HG02678 (cell line): ENCODE measurements at regions not wholly inside any gene's neighbourhood (a gene's known extent, or its start where the extent isn't known, plus 50 kb on each side); places are given as distances from the start of the nearest gene placed in this dataset.
"Not testable (repeated sequence)": the region's sequence is repeated elsewhere in the genome, so short reads cannot be mapped to it uniquely, and the experiment has no call there.

ENCODE experiments used
- ATAC-seq: cut with Tn5 transposase; IDR thresholded peaks from one replicate; pipeline ENCODE4 v1.9.1; 2021; ENCODE audit warnings: mild to moderate bottlenecking, moderate library complexity; ENCODE audit not compliant: unreplicated experiment

DNA sequence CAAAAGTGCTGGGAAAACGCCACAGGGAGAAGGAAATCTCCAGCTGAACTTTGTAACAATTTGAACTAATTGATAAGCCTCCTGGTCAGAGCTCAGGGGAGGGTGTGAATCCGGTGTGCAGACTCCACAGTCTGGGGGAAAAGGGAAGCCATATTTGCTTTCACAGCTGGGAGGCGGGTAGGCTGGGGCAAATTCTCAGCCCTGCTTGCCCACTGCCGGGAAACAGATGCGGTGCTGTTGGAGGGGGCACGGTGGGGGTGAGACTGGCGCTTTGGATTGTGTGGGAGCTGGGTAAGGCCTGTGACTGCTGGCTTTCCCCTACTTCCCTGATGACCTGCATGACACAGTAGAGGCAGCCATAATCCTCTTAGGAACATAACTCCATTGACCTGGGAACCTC, 134.8 kb downstream of the ADCYAP1 start:
- ATAC-seq: no peak

DNA sequence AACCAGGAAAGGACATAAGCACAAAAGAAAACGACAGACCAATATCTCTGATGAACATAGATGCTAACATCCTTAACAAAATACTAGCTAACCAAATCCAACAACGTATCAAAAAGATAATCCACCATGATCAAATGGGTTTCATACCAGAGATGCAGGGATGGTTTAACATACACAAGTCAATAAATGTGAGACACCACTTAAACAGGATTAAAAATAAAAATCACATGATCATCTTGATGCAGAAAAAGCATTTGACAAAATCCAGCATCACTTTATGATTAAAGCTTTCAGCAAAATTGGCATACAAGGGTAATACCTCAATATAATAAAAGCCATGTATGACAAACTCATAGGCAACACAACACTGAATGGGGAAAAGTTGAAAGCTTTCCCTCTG, 138.4 kb downstream of the ADCYAP1 start:
- ATAC-seq: not testable (repeated sequence)

DNA sequence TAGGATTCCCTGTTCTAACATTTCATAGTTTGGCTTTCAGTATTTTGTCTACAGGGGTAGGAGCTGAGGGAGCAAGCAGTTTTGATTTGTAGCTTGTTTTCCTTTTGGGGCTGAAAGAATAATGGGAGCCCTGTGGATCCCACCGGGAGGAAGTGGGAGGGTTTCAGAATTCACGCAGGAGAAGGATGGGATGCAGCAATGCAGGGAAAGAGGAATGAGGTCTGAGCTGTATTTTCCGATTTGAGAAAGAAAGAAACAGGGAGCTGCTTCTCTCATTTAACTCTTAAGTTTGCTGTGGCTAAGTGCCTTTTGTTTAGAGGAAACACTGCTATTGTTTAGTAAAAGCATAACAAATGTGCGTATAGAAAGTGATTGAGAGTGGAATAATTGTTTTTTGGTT, 141.0 kb downstream of the ADCYAP1 start:
- no peak for ATAC-seq

DNA sequence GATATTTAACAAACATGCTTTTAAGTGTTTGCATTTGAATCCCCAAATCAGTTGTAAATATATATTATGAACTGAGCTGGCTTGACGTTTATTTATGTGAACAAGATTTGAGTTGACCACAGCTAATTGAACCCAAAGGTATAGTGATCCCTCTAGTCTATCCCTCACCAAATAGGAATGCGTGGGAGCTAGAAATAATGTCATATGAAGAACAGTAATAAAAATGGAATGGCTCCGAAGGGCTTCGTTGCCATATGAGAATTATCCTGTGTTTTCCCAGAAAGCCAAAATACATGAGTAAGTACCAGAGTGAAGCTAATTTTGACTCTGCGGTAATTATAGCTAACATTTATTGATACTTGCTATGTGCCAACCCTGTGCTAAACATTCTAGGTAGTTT, 142.7 kb downstream of the ADCYAP1 start:
- ATAC-seq: no peak

DNA sequence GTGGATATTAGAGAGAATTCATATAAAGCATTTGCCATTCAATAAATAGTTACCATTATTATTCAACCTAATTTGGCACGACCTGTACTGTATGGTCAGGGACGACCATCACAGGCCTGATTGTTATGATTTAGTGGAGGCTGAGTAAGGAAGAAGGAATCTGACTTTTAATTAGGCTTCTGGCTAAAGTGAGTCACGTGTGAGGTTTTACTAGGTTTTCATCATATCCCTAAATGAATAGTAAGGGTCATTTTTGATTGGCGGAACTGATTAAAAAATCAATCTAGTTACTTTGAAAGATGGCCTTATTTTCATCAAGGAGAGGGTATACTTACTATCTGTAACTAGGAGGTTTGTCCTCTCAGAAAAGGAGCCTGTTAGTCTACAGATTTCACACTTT, 143.4 kb downstream of the ADCYAP1 start:
- ATAC-seq: no peak

DNA sequence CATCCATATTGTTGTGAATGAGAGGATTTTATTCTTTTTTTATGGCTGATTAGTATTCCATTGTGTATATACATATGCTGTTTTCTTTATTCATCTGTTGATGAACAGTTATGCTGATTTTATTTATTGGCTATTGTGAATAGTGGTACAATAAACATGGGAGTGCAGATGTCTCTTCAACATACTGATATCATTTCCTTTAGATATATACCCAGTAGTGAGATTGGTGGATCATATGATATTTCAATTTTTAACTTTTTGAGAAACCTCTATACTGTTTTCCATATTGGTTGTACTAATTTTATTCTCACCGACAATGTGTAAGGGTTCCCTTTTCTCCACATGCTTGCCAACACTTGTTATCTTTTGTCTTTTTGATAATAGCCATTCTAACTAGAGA, 144.5 kb downstream of the ADCYAP1 start:
- no peak for ATAC-seq

DNA sequence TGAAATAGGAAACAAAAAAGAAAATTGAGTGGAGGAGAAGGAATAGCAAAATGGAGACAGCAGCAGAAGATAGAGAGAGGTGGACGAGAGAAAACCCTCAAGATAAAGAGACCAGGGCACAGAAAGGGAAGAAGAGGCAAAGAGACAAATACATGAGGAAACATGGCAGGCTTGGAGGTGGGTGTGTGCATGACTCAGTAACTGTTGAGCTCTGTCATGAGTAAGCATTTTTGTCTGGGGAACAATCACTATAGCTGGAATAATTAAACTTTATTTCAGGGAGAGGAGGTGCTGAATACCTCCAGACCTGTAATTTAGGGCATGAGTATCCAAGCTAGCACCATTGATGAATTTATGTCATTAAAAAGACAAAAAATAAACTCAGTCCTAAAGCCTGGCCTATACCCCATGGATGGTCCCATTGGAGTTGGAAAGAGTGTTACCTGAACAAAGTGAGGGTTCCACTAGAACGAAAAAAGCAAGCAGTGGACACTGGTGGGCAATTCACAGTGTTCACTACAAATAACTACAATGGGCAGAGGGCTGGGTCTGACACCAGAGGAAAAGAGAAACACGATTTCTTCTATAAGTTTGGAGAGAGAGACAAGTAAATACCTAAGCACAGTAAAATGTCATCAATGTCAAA, 145.5 kb downstream of the ADCYAP1 start:
- no peak for ATAC-seq

DNA sequence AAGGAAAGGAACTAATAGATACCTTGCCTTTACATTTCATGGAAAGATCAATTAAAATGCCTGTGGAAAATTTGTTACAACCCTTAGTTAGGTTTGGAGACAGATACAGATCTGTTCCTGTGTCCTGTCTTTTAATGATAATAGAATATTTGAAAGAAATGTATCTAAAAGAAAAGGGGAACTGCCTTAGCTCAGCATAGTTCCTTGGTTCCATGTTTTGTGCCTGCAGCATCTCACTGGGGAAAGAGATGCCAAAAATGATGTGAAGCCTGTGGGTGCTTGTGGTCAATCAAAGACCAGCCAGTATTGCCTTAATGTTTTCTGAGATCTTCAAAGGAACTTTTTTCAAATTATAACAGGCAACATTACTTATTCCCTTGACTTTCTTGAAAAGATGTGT, 147.6 kb downstream of the ADCYAP1 start:
- no peak for ATAC-seq

DNA sequence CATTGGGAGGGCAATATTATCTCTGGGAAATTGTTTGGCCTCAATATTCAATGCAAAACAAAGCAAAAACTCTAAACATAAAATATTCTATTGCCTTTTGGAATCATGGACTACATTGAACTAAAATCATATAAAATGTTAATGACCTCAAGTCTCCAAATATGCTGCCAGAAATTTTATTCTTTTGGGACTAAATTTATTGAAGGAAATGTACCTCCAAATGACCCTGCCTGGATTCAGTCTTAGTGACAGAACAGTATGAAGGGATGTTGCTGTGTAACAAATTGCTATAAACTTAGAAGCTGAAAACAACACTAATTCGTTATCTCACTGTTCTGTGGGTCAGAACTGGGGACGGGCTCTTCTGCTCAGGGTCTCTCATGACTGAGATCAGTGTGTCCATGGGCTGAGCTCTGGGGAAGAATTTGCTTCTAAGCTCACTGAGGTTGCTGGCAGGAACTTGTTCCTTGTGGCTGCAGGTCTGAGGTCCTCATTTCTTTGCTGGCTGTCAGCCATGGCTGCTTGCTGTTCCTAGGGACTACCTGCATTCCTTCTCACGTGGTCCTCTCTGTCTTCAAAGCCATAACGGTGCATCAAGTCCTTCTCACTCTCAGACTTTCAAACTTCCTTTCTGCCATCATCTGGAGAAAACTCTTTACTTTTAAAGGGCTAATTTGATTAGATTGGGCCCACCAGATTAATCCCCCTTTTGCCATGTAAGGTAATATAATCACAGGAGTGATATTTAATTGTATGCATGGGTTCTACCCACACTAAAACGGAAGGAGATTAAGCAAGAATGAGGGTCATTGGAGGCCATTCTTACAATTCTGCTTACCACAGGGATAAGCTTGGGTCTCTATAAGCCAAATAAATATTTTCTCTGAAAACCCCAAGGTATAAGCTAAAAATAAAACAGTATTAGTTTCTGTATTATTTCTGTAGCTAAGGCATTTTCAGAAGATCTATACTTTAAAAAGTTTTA, 149.0 kb downstream of the ADCYAP1 start:
- no peak for ATAC-seq

DNA sequence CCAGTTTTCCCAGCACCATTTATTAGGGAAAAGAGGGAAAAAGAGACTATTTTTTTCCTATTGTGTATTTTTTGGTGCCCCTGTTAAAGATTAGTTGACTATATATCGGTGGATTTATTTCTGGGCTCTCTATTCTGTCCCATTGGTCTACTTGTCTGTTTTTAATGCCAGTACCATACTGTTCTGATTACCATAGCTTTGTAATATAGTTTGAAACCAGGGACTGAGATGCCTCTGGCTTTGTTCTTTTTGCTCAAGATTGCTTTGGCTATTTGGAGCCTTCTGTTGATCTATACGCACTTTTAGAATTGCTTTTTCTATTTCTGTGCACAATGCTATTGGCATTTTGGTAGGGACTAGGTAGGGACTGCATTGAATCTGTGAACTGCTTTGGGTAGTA, 151.7 kb downstream of the ADCYAP1 start:
- no peak for ATAC-seq

DNA sequence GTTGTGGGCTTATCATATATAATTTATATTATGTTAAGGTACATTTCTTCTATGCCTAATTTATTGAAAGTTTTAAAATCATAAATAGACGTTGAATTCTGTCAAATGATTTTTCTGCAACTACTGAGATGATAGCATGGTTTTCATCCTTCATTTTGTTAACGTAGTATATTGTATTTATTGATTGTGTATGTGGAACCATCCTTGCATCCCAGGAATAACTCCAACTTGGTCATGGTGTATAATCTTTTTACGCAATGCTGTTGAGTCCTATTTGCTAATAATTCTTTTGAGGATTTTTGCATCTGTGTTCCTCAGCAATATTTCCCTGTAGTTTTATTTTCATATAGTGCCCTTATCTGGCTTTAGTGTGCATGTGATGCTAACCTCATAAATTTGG, 152.7 kb downstream of the ADCYAP1 start:
- ATAC-seq: no peak

DNA sequence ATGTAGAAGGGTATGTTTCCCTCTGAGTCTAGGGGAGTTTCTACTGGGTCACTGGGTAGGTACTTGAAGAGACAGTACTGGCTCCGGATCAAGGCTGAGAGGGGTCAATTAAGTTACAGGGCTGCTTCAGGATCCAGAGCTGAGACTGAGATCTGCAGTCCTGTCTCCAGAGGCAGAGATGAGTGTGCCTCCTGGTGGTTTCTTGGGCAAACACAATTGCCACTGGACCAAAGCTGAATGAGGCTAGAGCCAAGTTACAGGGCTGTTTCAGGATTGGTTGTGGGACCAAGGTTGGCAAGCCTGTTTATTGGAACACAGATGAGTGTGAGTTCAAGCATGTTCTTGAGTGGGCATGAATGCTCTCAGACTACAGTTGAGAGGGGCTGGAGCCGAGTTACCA, 157.9 kb downstream of the ADCYAP1 start:
- ATAC-seq: no peak

DNA sequence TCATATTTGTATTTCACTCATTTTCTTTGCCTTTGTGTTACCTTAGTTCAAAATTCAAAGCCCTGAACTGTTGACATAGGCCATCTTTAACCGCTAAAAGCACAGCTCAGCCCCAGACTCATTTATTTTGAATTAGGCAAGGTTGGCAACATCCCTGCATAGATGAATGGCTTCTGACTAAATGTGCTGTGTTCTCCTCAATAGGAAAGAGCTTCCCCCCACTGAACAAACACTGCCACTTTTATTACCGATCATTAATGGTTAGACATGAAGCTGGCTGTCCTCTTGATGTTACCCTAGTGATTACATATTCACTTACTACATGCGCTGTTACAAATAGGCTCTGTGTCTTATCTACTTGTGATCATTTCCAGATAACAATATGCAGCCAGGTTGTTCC, 170.7 kb downstream of the ADCYAP1 start:
- no peak for ATAC-seq

DNA sequence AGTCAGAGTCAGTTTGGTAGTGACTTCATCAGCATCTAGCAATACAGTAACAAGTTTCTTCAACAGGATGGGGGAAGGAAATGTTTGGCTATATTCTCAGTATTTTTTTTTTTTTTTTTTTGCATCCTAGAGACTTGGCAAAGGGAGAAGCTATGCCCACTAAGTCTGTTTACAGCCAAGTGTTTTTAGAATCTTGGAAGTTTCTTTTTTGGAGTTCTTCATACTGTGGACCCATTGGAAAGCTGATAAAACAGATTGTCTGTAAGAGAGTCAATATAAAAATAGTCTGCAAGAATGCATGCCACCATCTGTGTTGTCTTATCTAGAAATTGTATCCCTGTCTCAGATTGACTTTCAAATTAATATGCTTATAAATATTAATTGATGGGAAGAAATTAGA, 171.2 kb downstream of the ADCYAP1 start:
- ATAC-seq: no peak

DNA sequence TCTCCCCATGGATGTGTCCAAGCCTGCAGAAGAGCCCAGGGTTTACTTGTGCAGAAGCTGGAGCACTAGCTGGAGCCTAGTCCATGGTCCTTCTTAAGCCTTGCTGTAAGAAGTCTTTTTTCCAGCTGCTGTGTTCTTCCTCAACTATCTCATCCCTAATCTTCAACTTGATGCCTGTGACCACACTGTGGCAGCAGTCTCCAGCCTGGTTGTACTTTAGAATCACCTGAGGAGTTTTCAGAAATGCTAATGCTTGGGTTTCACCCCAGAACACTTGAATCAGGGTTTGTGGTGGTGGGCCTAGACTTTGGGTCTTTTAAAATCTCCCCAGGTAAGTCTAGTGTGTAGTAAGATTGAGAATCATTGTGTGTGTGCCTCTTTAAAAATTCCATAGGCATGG, 173.6 kb downstream of the ADCYAP1 start:
- no peak for ATAC-seq

DNA sequence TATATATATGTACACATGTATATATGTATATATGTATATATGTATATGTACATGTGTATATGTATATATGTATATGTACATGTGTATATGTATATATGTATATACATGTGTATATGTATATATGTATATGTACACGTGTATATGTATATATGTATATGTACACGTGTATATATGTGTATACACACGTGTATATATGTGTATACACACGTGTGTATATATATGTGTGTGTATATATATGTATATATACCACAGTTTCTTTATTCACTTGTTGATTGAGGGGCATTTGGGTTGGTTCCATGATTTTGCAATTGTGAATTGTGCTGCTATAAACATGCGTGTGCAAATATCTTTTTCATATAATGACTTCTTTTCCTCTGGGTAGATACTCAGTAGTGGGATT, 179.0 kb downstream of the ADCYAP1 start:
- not testable (repeated sequence) for ATAC-seq

DNA sequence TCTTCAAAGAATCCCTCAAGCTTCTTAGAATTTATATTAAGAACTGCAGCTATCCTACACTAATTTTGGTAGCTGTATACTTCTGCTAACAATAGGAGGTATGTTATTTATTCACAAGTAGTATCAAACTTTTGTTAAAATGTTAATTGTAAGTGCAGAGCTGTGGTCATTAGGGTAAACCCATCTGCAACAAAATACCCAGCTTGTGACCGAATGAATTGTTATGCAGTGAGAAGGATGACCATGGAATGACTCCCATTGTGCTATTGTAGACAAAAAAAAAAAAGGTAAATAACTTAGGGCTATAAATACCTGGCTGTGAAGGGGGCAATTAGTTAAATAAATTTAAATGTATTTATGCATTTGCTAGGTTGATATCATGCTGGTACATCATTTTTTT, 186.1 kb downstream of the ADCYAP1 start:
- no peak for ATAC-seq

DNA sequence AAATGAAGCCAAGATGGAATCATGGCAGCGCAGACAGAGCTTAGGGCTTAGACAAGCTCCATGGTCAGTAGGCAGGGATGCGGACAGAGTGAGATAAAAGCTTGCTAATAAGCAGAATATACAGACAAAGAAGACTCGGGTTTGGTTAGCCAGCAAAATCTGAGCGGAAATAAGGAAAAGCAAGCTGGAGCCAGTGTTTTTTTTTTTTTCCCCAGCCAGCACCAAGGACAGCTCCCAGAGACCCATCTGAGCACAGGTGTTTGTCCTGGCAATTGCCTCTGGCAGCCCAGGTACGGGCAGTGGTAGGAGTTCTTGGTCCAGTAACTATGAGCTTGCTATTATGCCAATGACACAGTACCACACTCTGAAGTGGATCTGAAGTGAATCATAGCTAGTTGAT, 187.6 kb downstream of the ADCYAP1 start:
- no peak for ATAC-seq

DNA sequence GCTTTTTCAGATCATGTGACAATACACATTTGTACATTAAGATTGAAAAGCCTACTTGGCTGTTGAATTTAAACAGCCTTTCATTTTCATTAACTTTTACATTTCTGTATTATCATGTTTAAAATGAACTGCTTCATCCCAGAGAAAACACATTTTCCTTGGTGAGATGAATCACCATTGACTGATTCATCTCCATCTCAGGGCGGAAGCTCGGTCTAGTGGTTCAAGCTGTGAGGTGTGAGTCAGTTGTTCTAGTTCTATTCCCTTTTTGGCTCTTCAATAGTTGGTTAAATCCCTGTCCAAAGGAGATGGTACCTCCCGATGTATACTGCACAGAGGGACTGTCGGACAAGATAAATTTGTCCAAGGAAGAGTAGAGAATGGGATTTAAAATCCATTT, 189.7 kb downstream of the ADCYAP1 start:
- no peak for ATAC-seq

DNA sequence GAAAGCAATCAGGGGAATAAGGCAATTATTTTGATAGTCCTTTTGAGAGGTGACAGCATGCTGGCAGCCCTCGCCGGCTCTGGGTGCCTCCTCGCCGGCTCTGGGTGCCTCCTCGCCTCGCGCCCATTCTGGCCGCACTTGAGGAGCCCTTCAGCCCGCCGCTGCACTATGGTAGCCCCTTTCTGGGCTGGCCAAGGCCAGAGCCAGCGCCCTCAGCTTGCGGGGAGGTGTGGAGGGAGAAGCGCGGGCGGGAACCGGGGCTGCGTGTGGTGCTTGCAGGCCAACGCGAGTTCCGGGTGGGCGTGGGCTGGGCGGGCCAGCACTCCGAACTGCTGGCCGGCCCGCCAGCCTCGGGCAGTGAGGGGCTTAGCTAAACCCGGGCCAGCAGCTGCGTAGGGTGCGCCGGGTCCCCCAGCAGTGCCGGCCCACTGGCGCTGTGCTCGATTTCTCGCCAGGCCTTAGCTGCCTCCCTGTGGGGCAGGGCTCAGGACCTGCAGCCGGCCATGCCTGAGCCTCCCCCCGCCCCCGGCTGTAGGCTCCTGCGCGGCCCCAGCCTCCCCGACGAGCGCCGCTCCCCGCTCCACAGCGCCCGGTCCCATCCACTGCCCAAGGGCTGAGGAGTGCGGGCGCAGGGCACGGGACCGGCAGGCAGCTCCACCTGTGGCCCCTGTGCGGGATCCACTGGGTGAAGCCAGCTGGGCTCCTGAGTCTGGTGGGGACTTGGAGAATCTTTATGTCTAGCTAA, 193.5 kb downstream of the ADCYAP1 start:
- ATAC-seq: not testable (repeated sequence)

DNA sequence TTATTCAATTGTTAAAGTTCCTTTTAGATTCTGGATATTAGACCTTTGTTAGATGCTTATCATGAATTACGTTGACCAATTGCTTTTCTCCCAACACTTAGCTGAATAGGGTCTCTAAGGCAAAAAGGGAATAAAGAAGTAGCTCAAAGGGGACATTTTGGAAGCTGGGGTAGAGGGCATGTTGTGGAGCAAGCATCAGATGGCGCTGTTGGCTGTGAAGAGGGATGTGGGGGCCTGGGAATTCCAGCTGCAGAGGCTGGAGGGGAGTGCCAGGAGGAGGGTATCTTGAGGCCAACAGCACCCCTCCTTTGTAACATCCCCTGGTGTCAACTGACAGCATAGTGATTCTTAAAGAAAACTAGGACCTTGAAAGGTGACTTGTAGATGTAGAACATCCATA, 198.2 kb downstream of the ADCYAP1 start:
- no peak for ATAC-seq

DNA sequence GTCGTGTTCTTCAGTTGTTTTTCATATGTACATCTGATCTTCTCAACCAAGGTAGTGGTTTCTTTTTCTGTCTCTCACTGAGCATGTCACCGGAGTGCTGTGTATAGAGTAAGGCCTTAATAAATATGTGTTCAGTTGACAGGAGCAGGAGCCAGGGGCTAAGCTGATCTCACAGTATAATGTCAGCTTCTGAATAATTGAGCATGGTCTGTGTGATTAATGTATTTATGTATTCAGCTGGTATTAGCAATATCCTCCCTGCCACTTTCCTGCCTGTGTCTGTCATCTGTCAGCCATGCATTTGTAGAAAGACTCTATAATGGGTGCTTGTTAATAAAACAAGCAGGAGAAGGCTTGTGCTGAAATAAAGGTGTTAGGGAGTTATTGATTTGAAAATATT, 198.9 kb downstream of the ADCYAP1 start:
- ATAC-seq: no peak
